Putamen (tissue), 1 donor: ENCODE measurements at regions not wholly inside any gene's neighbourhood (a gene's known extent, or its start where the extent isn't known, plus 50 kb on each side); places are given as distances from the start of the nearest gene placed in this dataset.

ENCODE experiments used
- DNase-seq: peaks from one replicate; pipeline ENCODE4 v3.0.0-alpha.2; 2016; ENCODE audit warnings: low spot score

DNA sequence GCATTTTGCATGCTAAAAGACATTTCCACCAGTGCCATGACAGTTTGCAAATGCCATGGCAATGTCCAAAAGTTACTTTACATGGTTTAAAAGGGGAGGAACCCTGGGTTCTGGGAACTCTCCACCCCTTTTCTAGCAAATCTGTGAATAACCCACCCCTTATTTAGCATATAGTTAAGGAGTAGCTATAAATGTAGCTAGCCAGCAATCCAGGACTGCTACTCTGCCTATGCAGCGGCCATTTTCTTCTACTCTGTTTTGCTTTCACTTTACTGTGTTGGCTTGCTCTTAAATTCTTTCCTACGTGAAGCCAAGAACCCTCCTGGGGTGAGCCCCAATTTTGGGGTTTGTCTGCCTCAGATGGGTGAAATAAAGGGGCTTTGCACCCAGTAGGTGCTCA, 141.0 kb downstream of the PTPN11 start:
- no peak for DNase-seq

DNA sequence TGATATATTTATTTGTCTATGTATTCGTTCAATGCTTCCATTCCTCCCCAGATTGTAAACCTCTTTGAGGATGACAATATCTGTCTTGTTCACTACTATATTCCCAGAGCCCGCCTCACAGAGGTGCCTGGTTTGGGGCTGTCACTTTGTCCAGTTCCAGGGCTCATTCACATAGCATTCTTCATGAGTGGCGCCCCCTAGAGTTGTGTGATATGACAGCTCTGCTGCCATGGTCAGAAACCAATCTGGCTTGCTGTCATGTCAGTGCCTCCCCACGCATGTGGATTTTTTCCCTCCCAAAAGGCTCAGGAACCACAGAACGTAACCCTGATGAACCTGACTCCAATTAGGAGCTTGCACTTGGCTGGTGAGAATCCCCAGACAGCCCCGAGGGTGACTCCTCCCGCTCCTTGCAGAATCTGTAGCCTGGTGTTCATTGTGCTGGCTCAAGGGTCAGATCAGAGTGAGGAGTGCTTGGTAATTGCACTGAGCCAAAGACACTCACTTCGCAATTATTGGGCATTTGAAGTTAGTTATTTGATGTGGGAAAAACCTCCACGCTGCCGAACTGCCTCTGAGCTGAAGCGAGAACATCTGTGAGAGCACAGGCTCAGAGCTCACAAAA, 145.5 kb downstream of the PTPN11 start:
- DNase-seq = no peak

DNA sequence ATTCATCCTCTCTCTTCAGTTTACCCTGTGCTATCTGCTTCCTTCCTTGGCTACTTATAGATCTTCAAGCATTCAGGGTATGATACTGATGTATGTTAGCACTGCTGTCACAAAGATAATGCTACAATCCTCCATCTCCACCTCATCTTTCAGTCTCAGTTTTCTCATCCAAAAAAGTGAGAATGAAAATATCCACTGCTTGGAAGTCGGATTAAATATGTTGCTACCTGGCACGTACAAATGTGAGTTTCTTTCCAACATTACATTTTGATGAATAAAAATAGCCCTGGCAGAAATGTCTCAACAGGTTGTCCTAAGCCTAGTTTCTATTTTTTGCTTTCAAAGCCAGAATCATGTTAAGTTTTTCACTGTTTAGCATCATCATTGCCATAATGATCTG, 149.9 kb downstream of the PTPN11 start:
- no peak for DNase-seq

DNA sequence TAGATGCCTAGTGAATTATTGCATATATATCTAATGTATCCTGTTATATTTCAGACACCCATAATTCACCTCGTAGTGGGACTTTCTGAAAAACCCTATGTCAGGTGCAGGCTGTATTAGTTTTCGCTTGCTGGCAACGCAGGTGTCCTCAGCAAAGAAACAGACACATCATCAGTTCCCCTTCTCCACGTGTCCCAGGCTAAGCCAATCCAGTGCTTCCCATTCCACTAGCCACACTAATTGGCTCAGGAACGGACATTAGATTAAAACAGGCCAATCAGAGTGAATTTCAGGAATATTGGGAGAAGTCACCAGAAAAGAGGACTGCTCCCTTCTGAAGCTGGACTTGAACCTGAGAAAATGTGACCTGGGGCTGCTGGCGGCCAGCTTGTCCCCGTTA, 151.3 kb downstream of the PTPN11 start:
- no peak for DNase-seq

- DNase-seq = no peak
Measured at GRCh38 chr12:112573141-112573540, 154.4 kb downstream of the PTPN11 start.

GRCh38 chr12:112574896-112575558, 156.3 kb downstream of the PTPN11 start:
- no peak for DNase-seq

GRCh38 chr12:112575559-112576067, 156.9 kb downstream of the PTPN11 start:
- no peak for DNase-seq

GRCh38 chr12:112577473-112578329, 159.0 kb downstream of the PTPN11 start:
- DNase-seq = no peak

DNA sequence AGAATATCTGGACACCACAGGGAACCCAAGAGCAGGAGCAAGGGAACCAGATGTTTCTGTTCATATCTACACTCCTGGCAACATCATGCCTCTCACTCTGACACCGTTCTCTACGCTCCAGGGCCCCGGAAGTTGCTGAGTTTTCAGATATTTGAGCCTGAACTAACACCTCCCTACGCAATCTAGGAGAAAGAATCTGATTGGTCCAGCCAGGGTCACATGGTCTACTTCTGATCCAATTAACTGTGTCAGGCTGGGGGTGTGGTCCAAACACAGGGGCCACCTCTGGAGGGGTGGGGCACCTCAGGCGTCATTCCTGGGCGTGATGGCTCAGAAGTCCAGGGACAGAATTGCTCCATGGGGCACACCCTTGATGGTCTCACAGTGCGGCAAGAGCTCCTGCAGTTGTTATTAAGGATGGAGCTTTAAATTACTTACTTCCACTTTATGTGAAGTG, 165.5 kb downstream of the PTPN11 start:
- no peak for DNase-seq

GRCh38 chr12:112586148-112586783, 167.5 kb downstream of the PTPN11 start:
- DNase-seq = no peak

- DNase-seq = no peak
Measured at GRCh38 chr12:112589275-112589674, 170.5 kb downstream of the PTPN11 start.

GRCh38 chr12:112590281-112590680, 171.5 kb downstream of the PTPN11 start:
- no peak for DNase-seq

DNA sequence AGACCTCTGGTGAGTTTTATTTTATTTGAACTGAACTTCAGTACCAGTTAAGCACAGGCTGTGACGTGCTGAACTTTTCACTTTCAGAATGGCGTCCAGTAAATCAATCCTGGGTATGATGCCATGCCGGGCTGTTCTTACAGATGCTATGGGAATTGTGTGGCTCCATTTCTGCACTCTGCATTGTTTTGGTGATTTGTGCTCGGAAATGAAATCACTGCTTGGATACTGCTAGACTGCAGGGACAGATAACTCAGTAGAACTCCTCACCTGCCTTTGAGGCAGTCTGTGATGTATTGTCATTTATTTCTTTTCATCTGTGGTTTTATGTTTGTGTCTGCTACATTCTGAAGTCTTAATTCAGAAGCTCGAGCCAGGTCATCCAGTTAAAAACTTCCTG, 172.7 kb downstream of the PTPN11 start:
- DNase-seq = no peak

DNA sequence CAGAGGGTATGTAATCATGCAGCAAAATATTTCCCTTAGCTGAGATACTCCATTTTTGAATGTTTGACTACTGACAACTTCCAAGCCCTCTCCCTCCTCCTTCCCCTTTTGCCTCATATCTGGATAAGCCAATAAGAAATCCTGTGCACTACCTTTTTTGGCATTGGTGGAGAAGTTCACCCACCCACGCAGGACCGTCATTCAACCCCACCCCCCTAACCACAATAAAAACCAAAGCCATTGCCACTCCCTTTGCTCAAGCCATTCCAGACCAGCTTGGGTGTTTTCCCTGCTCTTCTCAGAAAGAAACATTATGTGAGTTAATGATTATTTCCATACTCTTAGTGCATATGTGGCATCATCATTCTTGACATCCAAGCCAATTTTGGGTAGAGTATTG, 176.7 kb downstream of the PTPN11 start:
- DNase-seq = no peak

DNA sequence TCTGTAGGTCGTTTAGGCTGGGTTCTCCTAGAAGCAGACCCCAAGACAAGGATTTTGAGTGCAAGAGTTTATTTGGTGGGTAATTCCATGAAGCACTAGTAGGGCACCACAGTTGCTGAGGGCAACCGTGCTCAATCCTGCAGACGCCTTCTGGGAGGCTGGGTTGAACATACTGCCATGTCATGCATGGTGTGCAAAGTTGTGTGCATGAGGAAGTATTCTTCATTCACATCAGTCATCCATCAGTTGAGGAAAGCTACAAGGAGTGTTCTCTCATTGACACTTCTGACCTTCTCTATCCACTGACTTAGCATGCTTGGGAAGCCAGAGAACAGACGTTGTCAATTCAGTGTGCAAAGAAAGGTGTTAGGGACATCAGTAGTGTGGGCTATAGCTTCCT, 179.2 kb downstream of the PTPN11 start:
- no peak for DNase-seq

DNA sequence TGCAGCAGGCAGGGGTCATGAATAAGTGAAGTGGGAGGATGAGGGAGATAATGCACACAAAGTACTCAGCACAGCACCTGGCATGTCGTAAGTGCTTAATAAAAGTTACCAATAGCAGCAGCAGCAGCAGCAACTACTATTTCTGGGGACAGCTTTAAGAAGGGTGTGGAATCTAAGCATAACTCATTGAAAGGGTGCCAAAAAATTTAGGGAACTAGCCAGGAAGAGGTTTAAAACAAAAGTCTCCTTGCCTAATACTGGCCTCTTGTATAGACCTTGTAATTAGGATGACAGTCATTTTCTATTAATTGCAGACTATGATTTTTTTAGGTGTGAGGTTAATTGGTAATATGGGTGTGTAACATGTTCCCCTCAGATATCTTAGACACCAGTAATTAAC, 179.9 kb downstream of the PTPN11 start:
- DNase-seq = no peak

DNA sequence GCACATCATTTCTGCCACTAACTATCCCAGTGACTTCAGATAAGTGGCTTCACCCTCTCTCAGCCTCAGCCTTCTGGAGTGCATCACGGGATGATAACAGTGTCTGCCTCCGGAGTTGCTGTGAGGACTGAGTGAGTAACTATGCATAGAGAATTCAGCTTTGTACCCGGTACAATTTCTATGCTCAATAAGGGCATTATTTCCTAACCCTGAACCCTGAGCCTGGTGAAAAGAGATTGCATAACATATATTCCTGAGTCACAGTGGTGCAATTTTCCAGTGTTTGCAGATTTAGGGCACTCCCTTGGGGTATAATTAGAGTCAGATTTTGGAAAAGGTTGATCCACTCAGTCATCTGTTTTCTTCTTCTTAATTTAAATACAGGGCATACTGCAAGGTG, 181.1 kb downstream of the PTPN11 start:
- DNase-seq = peak; percentile 45

DNA sequence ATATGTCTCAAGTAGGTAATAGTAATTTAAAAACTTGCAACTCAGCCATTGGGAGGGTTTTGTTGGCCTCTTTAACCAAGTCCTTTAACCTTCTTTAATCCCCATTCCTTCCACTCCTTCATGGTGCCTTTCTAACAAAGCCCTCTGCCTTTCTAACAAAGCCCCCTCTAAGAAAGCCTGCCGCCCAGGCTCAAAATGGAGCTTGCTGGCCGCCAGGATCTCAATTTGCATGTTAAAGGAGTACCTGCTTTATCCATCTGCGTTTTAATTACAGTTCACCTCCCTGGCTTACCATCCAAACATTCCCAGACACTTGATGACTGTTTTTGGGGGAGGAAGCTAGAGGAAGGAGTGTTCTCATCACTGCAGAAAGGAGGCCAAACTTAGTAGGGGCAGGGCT, 183.4 kb downstream of the PTPN11 start:
- no peak for DNase-seq

GRCh38 chr12:112606611-112607365, 184.8 kb upstream of the RPH3A start:
- DNase-seq = no peak

DNA sequence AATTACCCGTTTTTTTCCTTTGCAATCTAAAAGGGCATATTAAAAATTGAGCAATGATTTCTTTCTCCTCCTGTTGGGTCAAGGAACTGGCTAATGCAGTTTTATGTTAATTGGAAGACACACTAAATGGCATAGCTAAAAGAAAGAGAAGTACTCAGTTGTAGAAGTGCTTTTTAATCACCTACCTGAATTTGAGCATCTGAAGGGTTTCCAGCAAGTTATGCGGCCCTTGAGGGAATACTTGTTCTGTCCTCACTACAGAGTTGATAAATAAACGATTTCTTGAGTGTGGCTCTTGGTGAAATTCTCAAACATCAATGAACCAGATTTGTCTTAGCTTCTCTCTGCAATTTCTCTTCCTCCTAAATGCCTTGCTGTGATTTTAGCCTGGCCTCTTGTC, 184.1 kb upstream of the RPH3A start:
- no peak for DNase-seq

GRCh38 chr12:112611908-112612307, 179.6 kb upstream of the RPH3A start:
- DNase-seq = peak; percentile 17

DNA sequence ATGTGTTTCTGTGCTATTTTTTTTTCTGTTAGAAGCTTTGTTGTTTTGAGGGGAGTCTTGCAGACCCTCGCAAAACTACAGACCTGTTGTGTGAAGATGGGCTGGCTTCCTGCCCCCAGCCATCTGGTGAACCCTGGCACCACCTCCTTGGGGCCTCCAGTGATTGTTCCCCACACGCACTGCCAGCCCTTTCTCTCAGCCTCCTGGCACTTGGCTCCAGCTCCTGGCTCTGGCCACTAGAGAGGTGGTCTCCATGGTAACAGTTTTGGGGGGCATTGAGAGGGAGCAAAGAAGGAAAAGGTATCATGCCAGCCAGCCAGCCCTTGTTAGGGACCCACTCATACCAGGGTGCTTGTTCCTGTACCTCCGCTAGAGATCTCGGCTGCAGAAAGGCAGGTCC, 176.4 kb upstream of the RPH3A start:
- DNase-seq = no peak
